ENCODE measurements at regions not wholly inside any gene's neighbourhood (a gene's known extent, or its start where the extent isn't known, plus 50 kb on each side); places are given as distances from the start of the nearest gene placed in this dataset.
"Not testable (repeated sequence)": the region's sequence is repeated elsewhere in the genome, so short reads cannot be mapped to it uniquely, and the experiment has no call there.

DNA sequence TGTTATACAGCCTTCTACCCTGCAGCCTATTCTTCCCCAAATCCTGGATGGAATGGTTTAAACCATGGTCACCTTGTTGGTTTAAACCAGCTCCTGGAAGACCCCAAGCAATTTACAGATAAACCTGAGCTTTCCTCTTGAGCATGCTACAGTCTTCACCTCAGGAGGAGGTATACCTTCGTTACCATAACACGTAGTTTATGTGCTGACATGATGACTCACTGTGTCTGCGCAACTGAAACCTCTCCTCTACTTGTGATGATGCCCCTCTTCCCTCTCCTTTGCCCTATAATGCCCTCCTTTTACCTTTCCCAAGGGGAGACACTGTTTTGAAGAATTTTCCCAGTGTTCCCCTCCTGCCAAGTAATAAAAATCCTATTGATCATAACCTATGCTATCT is 457.3 kb upstream of the RGS18 start:
- in situ Hi-C loops (cut with MboI; ENCODE audit: low sequenced_read_pairs) = no loop called here

DNA sequence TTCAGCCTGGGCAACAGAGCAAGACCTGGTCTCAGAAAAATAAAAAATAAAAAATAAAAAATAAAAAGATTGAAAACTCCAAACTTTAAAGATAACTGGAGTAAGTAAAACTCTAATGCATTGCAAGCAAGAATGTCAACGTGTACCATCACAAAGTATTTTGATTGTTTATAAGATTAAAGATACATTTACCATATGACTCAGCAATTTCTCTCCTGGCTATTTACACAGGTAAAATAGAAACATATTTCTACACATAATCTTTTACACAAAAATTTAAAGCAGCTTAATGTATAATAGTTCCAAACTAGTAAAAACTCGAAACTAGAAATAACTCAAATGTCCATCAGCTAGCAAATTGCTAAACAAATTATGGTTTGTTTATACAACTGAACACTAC is 456.1 kb upstream of the RGS18 start:
- in situ Hi-C loops (cut with MboI; ENCODE audit: low sequenced_read_pairs) = no loop called here

DNA sequence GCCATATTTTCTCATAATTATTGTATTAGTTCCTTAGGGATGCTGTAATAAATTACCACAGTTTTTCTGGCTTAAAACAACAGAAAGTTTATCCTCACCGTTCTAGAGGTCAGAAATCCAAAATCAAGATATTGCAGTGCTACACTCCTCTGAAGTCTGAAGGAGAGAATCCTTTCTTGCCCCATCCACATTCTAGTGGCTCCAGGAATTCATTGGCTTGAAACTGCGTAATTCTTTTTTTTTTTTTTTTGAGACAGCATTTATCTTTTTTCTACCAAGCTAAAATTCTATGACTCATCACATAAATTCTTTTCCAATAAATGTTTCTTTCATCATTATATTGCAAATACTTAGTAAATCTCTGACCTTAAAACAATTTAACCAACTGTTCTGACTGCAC is 451.0 kb upstream of the RGS18 start:
- in situ Hi-C loops (cut with MboI; ENCODE audit: low sequenced_read_pairs) = no loop called here

DNA sequence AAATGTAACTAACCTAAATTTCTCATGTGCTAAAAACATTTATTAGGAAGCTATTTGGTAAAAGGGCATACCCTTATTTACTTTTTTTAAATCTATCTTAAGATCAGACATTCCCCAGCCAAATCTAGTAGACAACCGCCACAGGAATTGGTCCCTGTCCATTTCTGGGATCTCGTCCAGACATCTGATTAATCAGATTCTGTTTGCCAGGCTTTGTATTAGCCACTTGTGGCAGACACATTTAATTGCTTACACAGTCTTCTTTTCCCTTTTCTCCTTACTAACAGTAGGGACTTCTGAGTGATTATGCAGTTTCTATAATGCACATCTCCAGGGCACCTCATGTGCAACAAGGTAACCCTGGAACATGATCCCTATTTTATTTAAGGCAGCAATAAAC is 449.0 kb upstream of the RGS18 start:
- in situ Hi-C loops (cut with MboI; ENCODE audit: low sequenced_read_pairs) = no loop called here

DNA sequence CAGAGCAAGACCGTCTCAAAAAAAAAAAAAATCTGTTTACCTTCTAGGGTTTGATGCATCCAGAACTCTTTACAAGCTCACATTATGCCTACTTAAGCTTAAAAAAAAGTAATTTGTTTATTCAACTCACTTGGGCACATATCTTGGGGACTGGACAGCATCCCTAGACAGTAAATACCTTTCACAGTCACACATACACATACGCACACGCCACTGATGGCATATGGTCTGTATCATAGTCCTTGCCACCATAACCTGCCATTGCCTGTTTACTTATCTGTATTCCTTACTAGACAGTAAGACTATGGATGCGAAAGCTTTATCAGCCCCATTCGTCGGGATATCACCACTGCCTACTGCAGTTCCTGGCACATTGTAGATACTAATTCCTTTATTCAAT is 446.3 kb upstream of the RGS18 start:
- in situ Hi-C loops (cut with MboI; ENCODE audit: low sequenced_read_pairs) = no loop called here

DNA sequence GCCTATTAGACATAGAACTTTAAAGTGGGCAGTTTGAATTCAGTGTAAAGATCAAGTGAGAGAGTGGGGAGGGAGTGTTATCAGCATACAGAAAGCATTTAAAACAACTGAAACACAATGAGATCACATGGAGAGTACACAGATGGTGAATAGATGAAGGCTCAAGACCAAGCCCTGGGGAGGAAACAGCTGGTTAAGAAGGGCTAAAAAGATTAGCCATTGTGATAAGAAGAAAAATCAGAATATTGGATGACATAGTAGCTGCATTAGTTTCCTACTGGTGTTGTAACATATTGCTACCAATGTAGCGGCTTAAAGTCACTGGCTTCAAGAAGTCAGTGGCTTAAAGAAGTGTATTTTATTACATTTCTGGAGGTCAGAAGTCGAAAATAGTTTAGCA is 443.4 kb upstream of the RGS18 start:
- in situ Hi-C loops (cut with MboI; ENCODE audit: low sequenced_read_pairs) = no loop called here

DNA sequence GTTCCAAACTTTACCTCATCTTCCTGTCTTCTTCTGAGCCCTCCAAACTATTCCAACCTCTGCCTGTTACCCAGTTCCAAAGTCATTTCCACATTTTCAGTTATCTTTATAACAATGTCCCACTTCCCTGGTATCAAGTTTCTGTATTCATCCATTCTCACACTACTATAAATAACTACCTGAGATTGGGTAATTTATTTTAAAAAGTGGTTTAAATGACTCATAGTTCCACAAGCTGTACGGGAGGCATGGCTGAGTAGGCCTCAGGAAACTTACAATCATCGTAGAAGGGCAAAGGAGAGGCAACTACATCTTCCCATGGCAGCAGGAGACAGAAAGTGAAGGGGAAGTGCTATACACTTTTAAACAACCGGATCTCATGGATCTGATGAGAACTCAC is 428.5 kb upstream of the RGS18 start:
- in situ Hi-C loops (cut with MboI; ENCODE audit: low sequenced_read_pairs) = no loop called here

DNA sequence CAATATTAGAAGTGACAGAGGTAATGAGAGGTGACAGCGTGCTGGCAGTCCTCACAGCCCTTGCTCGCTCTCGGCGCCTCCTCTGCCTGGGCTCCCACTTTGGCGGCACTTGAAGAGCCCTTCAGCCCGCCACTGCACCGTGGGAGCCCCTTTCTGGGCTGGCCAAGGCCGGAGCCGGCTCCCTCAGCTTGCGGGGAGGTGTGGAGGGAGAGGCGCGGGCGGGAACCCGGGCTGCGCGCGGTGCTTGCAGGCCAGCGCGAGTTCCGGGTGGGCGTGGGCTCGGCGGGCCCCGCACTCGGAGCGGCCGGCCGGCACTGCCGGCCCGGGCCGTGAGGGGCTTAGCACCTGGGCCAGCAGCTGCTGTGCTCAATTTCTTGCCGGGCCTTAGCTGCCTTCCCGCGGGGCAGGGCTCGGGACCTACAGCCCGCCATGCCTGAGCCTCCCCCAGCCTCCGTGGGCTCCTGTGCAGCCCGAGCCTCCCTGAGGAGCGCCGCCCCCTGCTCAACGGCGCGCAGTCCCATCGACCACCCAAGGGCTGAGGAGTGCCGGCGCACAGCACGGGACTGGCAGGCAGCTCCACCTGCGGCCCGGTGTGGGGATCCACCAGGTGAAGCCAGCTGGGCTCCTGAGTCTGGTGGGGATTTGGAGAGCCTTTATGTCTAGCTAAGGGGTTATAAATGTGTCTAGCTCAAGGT is 426.5 kb upstream of the RGS18 start:
- in situ Hi-C loops (cut with MboI; ENCODE audit: low sequenced_read_pairs) = not testable (repeated sequence)

DNA sequence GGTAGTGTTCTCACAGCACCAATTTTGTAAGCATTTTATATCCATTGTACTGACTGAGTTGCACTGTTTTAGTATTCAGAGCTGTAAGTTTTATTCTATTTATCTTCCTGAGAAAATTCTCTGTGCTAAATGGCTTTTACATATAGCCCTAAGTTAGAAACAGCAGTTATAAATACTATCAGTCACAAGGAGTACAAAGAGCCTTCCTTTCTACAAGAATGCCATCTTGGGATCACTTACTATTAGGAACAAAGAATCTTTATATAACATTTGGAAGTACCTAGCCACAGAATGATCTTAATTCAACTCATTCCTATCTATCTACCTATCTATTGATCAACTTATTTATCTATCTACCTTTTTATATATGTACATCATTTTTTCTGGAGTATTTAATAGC is 423.9 kb upstream of the RGS18 start:
- in situ Hi-C loops (cut with MboI; ENCODE audit: low sequenced_read_pairs) = no loop called here

DNA sequence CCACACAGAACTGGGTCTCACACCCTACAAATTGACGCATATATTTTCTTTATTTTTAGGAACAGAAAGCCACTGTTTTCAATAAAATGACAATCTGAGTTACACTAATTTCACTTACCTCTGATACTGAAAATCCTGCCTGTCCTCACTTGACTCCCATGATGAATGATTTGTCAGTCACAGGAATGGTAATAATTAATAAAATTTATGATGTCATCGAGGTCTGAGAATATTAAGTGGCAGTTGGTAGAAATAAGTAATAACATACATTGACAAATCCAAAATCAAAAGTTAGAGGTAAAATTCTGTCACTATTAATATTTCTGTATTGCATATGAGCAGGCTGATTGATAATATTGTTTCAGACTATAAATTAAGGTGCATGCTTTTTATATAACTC is 418.7 kb upstream of the RGS18 start:
- in situ Hi-C loops (cut with MboI; ENCODE audit: low sequenced_read_pairs) = no loop called here

DNA sequence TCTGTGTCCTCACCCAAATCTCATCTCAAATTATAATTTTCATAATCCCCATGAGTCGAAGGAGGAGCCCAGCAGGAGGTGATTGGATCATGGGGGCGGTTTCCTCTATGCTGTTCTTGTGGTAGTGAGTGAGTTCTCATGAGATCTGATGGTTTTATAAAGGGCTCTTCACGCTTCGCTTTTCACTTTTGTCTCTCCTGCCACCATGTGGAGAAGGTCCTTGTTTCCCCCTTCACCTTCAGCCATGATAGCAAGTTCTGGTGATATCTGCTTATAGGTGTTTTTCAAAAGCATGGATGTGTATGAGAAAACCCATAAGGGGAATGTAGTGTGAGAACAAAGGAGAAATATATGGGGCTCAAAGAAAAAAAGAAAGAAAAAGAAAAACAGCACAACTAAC is 405.9 kb upstream of the RGS18 start:
- in situ Hi-C loops (cut with MboI; ENCODE audit: low sequenced_read_pairs) = no loop called here

DNA sequence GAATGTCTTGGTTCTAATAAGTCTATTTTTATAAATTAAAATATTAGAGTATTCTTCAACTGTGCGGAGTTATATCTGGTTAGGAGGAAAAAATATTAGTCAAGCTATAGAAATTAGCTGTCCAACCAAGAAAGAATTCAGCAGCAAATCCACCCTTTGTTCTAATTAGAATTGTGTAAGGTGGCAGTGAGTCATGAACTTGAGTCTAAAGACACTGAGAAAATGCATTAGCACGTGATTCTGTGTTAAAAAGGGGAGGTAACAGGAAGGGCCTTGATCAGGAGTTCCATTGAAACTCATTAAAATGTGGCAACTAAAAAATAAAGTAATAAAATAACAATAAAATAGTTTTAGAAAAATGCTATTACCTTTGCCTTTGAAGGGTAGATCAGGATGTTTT is 398.2 kb upstream of the RGS18 start:
- in situ Hi-C loops (cut with MboI; ENCODE audit: low sequenced_read_pairs) = no loop called here

DNA sequence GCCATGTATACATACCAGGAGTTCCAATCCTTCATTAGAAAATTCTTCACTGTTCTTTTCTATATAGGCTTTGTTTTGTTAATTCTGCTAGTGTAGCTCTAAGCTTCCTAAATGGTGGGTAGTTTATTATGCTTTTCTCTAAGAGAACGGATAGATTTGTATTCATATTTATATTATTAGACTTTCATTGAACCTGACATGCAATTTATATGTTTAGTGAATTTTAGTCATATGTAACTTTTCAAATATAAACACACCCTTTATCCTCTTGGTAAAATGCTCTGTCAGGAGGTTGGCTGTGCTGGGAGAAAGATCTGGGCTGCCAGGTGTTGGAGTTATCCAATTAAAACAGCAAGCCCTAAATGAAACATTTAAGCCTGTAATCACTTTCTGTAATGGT is 369.7 kb upstream of the RGS18 start:
- in situ Hi-C loops (cut with MboI; ENCODE audit: low sequenced_read_pairs) = no loop called here

DNA sequence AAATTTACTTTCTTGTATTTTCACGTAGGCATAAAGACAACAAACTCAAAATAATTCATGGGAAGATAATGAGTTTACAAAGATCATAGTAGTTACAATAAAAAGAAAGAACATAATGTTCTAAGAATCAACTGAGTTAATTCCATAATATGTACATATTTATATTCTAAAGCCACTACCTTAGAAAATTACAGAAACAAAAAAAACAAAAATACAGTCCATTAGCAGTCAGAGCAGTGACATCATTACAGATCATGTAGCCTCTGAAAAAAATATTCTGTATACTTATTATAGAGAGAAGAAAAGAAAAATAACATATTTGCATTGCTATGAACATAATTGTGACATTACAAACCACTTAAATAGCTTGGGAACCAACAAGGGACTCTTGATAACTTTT is 360.1 kb upstream of the RGS18 start:
- in situ Hi-C loops (cut with MboI; ENCODE audit: low sequenced_read_pairs) = no loop called here

DNA sequence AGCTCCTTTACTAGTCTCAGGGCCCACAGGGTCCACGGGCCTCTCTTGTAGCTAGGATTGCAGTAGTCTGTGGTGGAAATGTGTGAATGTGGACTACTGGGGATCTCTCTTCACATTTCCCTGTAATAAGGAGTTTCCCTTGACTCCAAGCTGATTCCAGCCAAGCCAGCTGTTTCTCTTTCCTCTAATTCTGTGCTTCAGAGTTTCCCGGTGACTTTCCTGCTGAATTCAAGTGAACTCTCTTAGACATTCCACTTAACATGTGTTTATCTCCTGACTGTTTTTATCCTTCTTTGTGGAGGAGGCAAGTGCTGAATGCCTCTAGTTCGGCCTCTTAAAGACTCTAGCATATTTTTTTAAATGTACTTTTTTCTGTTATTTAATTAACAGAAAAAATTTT is 354.0 kb upstream of the RGS18 start:
- in situ Hi-C loops (cut with MboI; ENCODE audit: low sequenced_read_pairs) = no loop called here

DNA sequence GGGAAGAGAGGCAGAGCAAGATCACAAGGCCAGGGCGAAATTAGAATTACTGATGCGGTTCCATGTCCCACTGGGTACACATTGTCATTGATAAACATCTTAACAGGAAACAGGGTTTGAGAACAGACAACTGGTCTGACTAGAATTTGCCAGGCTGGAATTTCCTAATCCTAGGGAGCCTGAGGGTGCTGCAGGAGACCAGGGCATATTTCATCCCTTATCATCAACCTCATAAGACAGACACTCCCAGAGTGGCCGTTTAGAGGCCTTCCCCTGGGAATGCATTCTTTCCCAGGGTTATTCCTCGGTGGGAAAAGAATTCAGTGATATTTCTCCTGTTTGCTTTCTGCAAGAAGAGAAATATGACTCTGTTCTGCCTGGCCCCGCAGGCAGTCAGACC is 344.7 kb upstream of the RGS18 start:
- in situ Hi-C loops (cut with MboI; ENCODE audit: low sequenced_read_pairs) = not testable (repeated sequence)

DNA sequence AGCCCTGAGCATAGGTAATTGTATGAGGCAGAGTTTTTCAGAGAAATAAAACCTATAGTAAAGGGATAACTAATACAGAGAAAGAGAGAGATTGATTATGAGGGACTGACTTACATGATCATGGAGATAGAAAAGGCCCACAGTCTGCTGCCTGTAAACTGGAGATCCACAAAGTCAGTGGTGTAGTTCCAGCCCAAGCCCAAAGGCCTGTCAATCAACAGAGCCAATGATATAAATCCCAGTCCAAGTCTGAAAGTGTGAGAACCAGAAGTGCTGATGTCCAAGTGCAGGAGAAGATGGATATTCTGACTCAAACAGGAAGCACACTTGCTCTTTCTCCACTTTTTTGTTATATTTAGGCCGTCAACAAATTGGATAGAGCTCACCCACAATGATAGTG is 340.1 kb upstream of the RGS18 start:
- in situ Hi-C loops (cut with MboI; ENCODE audit: low sequenced_read_pairs) = no loop called here

DNA sequence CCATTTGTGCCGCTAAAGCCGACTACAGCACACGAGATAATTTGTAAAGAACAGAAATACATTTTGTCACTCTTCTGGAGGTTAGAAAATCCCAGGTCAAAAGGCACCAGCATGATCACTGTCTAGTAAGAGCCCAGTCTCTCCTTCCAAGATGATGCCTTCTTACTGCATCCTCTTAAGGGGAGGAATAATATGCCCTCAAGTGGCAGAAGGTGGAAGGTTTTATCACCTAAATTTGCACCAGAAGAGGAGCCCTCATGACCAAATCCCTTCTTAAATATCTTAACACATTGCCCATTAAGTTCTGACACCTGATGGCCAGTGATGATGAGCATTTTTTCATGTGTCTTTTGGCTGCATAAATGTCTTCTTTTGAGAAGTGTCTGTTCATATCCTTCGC is 326.7 kb upstream of the RGS18 start:
- in situ Hi-C loops (cut with MboI; ENCODE audit: low sequenced_read_pairs) = no loop called here

DNA sequence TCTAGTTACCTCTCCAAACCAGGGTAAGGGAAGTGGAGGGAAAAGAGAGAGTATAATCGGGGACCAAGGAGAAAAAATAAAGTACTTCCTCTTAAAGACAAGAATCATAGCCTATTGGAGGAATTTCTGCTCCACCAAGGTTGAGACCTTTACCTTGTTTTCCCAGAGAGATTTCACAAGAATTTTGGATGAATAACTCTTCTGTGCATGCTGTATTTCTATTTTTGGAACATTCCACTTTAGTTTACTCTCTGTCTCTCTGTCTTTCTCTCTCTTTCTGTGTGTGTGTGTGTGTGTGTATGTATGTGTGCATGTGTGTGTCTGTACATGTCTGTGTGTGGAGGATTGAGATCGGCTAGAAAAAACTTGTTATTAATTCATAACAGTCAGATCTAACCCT is 318.4 kb upstream of the RGS18 start:
- in situ Hi-C loops (cut with MboI; ENCODE audit: low sequenced_read_pairs) = no loop called here

DNA sequence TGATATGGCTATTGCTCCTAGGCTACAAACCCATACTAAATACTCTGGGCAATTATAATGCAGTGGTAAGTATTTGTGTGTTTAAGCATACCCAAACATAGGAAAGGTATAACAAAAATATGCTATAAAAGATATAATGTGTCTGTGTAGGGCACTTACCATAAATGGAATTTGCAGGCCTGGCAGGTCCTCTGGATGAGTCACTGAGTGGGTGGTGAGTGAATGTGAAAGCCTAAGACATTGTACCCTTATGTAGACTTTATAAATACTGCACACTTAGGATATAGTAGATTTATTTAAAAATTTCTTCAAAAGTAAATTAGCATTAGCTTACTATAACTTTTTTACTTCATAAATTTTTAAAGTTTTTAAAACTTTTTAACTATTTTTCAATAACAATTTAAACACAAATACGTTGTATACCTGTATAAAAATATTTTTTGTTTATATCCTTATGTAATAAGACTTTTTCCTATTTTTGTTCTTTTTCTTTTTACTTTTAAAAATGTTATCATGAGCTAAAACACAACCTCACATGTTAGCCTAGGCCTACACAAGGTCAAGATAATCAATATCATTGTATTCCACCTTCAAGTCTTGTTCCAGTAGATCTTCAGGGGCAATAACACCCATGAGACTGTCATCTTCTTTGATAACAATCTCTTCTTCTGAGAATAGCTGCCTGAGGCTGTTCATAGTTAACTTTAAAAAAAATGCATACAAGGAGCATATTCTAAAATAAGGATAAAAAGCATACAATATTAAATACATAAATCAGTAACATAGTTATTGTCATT is 306.3 kb upstream of the RGS18 start:
- in situ Hi-C loops (cut with MboI; ENCODE audit: low sequenced_read_pairs) = no loop called here

DNA sequence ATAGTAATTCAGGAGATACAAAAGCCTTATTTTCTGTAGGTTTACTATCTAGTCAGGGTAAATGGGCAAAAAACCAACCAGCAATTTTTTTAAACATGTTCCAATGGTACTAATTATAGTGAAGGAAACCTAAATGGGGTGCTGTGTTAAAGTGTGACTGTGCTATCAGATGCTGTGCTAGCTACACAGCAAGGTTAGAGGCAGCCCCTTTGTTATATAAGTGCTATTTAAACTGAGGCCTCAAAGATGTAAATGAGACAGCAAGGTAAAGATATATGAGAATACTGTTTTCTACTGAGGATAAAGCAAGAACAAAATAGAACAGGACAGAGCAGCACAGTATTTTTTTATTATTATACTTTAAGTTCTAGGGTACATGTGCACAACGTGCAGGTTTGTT is 305.4 kb upstream of the RGS18 start:
- in situ Hi-C loops (cut with MboI; ENCODE audit: low sequenced_read_pairs) = no loop called here

DNA sequence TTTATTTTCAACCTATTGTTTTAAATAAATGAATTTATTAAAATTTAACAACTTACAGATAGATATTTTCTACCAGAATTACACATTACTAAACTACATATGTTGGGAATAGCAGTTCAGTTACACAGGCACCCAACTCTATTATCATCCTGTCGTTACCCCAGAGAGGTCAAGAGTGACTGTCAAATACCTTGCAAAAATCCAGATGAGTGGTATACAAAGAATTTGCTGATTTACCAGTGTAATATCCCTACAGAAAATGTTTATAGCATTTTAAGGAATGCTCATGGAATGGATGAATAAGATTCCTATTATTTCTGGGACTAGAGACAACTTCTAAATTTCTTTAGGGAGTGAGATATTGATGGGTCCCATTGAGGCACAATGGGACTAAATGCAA is 300.7 kb upstream of the RGS18 start:
- in situ Hi-C loops (cut with MboI; ENCODE audit: low sequenced_read_pairs) = no loop called here

DNA sequence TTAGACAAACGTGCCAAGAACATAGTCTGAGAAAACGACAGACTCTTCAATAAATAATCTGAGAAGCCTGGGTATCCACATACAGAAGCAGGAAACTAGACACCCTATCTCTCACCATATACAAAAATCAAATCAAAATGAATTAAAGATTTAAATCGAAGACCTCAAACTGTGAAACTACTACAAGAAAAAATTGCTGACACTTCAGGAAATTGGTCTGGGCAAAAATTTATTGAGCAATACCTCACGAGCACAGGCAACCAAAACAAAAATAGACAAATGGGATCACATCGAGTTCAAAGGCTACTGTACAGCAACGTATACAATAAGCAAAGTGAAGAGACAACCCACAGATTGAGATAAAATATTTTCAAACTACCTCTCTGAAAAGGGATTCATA is 292.8 kb upstream of the RGS18 start:
- in situ Hi-C loops (cut with MboI; ENCODE audit: low sequenced_read_pairs) = no loop called here

All from HL-60/S4 (cell line).